ENCODE measurements at regions not wholly inside any gene's neighbourhood (a gene's known extent, or its start where the extent isn't known, plus 50 kb on each side); places are given as distances from the start of the nearest gene placed in this dataset.

DNA sequence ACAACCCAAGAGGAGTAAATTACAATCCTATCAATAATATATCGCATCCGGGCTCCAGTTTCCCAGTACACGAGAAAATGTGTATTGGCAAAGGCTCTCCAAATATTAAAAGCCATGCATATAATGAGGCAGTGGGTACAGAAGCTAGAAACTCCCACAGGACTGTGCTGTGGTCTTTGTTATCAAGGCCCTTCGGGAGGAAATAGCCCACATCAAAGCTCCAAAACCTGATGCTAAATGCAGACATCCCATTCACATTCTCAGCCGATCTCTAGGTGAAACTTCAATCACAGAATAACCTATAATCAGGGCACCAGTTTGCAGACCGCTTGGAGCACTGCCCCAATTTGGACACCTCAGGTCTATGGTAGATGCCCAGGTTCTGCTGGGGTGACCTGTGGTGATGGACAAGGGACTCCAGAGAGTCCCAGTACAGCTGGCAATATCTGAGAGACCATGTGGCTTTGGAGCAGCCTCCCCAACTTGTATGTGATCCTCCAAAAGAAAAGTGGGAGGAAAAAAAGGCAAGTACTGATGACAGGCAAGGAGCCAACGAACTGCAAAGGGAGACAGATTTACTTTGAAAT, 148.8 kb upstream of the CAMK1G start:
- TF ChIP-seq HDGF (IDR thresholded peaks at IDR 0.05; ENCODE audit: borderline replicate concordance), result no peak
- CTCF ChIA-PET, result interaction anchor here (0.5 to 0.6 kb wide), 4 partner anchors 13 to 832 kb away, joined by 3 read pairs; no protein-coding TSS in a partner anchor
- no peak for DNase-seq (ENCODE audit: extremely low spot score)
- POLR2A ChIA-PET, result no interaction called here

DNA sequence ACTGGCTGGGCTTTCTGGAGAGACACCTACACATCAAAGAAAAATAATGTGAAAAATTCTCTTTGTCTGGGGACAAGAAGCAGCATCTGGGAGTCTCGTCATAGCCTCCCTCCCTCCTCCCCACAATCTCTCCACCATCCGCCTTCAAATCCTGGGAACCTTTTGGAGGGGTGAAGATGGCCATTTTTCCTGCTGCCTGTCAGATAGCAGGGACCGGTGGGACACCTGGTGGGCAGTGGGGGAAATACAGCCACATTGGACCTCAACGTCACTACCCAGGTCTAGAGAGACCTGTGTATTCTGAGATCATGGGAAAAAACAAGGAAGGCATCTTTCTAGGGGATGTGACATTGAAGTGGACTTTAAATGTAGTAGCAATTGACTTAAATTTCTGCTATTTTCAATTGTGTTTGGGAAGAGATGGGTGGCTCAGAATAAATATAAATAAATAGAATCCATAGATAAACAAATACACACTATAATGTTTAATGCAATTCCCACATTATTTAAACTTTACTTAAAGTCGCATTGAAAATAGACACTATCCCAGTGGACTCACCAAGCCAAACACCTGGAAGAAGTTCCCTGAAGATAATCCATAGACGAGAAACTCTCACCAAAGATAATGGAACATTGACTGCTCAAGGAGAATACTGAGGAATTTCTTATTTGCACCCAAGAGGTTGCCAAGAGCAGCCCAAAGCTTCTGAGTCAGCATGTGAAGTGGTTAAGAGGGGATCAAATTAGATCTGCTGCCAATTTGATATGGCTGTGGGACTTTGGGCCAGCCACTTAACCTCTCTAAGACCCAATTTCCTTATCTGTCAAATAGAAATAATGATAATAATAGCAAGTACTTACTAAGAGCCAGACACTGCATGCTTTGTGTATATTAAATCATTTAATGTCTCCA, 147.6 kb upstream of the CAMK1G start:
- CTCF ChIA-PET, result interaction anchor here (0.5 to 0.6 kb wide), 4 partner anchors 14 to 834 kb away, joined by 3 read pairs; no protein-coding TSS in a partner anchor
- peak; percentile 82 for DNase-seq (ENCODE audit: extremely low spot score)
- POLR2A ChIA-PET, result no interaction called here
- TF ChIP-seq, protein P1, sequence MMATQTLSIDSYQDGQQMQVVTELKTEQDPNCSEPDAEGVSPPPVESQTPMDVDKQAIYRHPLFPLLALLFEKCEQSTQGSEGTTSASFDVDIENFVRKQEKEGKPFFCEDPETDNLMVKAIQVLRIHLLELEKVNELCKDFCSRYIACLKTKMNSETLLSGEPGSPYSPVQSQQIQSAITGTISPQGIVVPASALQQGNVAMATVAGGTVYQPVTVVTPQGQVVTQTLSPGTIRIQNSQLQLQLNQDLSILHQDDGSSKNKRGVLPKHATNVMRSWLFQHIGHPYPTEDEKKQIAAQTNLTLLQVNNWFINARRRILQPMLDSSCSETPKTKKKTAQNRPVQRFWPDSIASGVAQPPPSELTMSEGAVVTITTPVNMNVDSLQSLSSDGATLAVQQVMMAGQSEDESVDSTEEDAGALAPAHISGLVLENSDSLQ (IDR thresholded peaks at IDR 0.05), result 0 out of 2 replicates have a peak, but pooled peaks have one; percentile 16
- TF ChIP-seq ZNF384 (IDR thresholded peaks at IDR 0.05), result no peak

DNA sequence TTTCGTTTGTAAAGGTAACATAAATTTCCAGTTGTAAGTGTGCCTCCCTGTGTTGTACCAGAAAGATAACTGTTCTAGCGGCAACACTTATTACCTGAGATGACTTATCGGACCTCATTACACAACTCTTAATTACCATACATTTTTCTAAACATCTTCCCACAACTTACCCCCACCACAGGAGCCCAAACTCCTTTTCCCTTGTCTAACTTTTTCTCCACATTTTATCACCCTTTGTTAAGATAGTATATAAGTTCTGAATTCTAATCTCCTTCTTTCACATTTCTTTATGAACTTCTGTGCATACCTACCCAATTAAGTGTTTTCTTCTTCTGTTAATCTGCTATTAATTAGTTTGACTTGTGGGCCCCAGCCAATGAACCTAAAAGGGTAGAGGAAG, 143.7 kb upstream of the CAMK1G start:
- TF ChIP-seq, protein P1 (IDR thresholded peaks at IDR 0.05), result no peak
- TF ChIP-seq SP1 (IDR thresholded peaks at IDR 0.05) (no peak), CTBP1 (IDR thresholded peaks at IDR 0.05; ENCODE audit: borderline replicate concordance) (no peak), LEF1 (IDR thresholded peaks at IDR 0.05; ENCODE audit: borderline replicate concordance) (no peak), ZNF384 (IDR thresholded peaks at IDR 0.05) (no peak), SUZ12 (IDR thresholded peaks at IDR 0.05) (no peak), FOXK2 (IDR thresholded peaks at IDR 0.05) (no peak), ELF4 (IDR thresholded peaks at IDR 0.05) (no peak), TARDBP (IDR thresholded peaks at IDR 0.05) (no peak), BHLHE40 (IDR thresholded peaks at IDR 0.05; ENCODE audit: borderline replicate concordance) (no peak), NFRKB (IDR thresholded peaks at IDR 0.05) (no peak), HDGF (IDR thresholded peaks at IDR 0.05; ENCODE audit: borderline replicate concordance) (no peak), ARNT (IDR thresholded peaks at IDR 0.05) (no peak), FOXM1 (IDR thresholded peaks at IDR 0.05; ENCODE audit: borderline replicate concordance) (no peak)
- POLR2A ChIA-PET, result no interaction called here
- CTCF ChIA-PET, result no interaction called here
- DNase-seq (ENCODE audit: extremely low spot score), result no peak

DNA sequence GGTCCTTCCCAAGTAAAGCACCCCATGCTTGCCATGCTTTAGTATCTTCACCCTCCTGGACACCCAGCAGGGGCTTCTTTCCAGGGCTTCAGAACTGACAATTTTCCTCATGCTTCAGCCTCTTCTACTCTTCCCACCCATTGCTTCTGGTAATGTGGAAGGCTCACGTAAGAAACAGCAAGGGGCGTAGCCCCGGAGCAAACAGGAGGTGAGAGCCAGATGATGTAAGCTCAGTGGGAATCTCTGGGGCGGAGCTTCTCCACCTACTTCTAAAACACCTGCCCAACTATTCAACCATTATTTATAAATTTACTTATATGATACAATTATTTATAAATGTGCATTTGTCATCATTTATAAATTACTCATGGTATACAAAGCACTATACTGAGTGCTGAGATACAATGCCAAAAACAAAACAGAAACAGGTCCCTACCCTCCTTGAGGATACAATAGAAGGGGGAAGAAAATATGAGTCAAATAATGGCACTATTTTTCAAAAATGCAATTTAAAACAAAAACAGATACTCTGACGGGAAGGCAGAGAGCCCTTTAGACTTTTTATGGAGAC, 140.1 kb upstream of the CAMK1G start:
- DNase-seq (ENCODE audit: extremely low spot score), result no peak
- ChIA-PET CTCF (no interaction called here), POLR2A (no interaction called here)
- TF ChIP-seq CTBP1 (IDR thresholded peaks at IDR 0.05; ENCODE audit: borderline replicate concordance) (no peak), ARNT (IDR thresholded peaks at IDR 0.05) (no peak), FOXK2 (IDR thresholded peaks at IDR 0.05) (no peak), LEF1 (IDR thresholded peaks at IDR 0.05; ENCODE audit: borderline replicate concordance) (no peak), SUZ12 (IDR thresholded peaks at IDR 0.05) (no peak), SP1 (IDR thresholded peaks at IDR 0.05) (no peak), FOXA1 (IDR thresholded peaks at IDR 0.05) (no peak), BHLHE40 (IDR thresholded peaks at IDR 0.05; ENCODE audit: borderline replicate concordance) (no peak), NFRKB (IDR thresholded peaks at IDR 0.05) (no peak), L3MBTL2 (conservative IDR thresholded peaks at IDR 0.05) (no peak), ELF4 (IDR thresholded peaks at IDR 0.05) (no peak)
- TF ChIP-seq, protein P1 (IDR thresholded peaks at IDR 0.05), result no peak

DNA sequence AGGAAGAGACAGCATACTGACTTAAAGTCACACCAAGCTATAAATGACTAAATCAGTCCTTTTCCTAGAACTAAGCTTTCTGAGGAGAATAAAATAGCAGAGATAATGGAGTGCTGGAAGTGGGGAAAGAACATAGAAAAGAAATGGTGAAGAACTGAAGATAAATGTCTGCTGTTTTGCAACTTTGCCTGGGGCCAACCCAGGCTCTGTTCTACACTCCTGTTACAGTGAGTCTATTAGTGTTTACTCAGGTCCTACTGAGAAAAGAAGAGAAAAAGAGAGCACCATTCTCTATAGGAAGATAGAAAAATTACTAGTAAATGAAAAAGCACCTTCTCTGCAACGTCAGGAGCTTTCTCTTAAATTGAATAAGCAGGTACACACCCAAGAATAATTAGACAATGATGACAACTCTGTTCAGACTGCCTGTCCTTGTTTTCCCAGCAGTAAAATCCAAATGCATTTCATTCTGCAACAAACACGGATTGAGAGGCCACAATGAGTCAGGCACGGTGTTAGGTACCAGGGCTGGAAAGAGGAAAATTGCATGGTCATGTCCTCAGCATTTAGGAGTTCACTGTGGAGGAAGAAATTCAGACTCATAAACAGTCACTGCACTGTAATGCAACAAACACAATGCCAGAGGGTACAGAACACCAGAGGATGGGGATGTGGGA, 139.4 kb upstream of the CAMK1G start:
- no peak for DNase-seq (ENCODE audit: extremely low spot score)
- ChIA-PET CTCF (interaction anchor here (0.6 kb wide), 1 partner anchor 72 kb away, joined by 3 read pairs; no protein-coding TSS in a partner anchor), POLR2A (no interaction called here)
- TF ChIP-seq ZNF384 (IDR thresholded peaks at IDR 0.05), result no peak
- TF ChIP-seq NFRKB (IDR thresholded peaks at IDR 0.05), result no peak
- TF ChIP-seq, protein P1 (IDR thresholded peaks at IDR 0.05), result no peak
- no peak for TF ChIP-seq TARDBP (IDR thresholded peaks at IDR 0.05)
- TF ChIP-seq FOXM1 (IDR thresholded peaks at IDR 0.05; ENCODE audit: borderline replicate concordance), result no peak
- TF ChIP-seq FOXK2 (IDR thresholded peaks at IDR 0.05), result no peak
- no peak for TF ChIP-seq BHLHE40 (IDR thresholded peaks at IDR 0.05; ENCODE audit: borderline replicate concordance)
- no peak for TF ChIP-seq CTBP1 (IDR thresholded peaks at IDR 0.05; ENCODE audit: borderline replicate concordance)
- TF ChIP-seq LEF1 (IDR thresholded peaks at IDR 0.05; ENCODE audit: borderline replicate concordance), result no peak
- no peak for TF ChIP-seq L3MBTL2 (conservative IDR thresholded peaks at IDR 0.05)
- TF ChIP-seq ARNT (IDR thresholded peaks at IDR 0.05), result no peak
- no peak for TF ChIP-seq SP1 (IDR thresholded peaks at IDR 0.05)
- TF ChIP-seq ELF4 (IDR thresholded peaks at IDR 0.05), result no peak
- TF ChIP-seq HDGF (IDR thresholded peaks at IDR 0.05; ENCODE audit: borderline replicate concordance), result no peak
- TF ChIP-seq SUZ12 (IDR thresholded peaks at IDR 0.05), result no peak
